HCT116 (cell line): ENCODE measurements at regions not wholly inside any gene's neighbourhood (a gene's known extent, or its start where the extent isn't known, plus 50 kb on each side); places are given as distances from the start of the nearest gene placed in this dataset.

Experiments used
- ATAC-seq: fragments of 200-7000 bp; cut with Tn5 transposase; 2 replicates; pipeline ENCODE4 v1.9.1; 2020; ENCODE audit warnings: mild to moderate bottlenecking, moderate library complexity
- BruUV-seq: library from RNA; stranded (reverse); fragments of 400-500 nt; replicated peaks from 2 replicates; lab custom pipeline; 2021; lab: Mats Ljungman, UMichigan
- CTCF ChIA-PET: fragments of 300-600 bp; sonication (Branson Sonifier 250); formaldehyde crosslinking; loops from one replicate; lab custom pipeline; 2021; ENCODE audit warnings: antibody characterized with exemption; lab: Charles Lee
- POLR2A ChIA-PET: fragments of 300-600, 350-600 bp; sonication (Branson Sonifier 250); formaldehyde crosslinking; loops from one replicate; lab custom pipeline; 2021; ENCODE audit warnings: antibody characterized with exemption; lab: Charles Lee
- RAD21 ChIA-PET, 2 experiments: fragments of 300-600 bp; sonication (Branson Sonifier 250); formaldehyde crosslinking; loops; one replicate each; lab custom pipeline; 2023; ENCODE audit warnings: low total read pairs in 2 of 2; ENCODE audit not compliant: uncharacterized antibody in 2 of 2, unreplicated experiment in 2 of 2, low non-redundant PET in 1 of 2; lab: Charles Lee
- DNase-seq: peaks from one replicate; pipeline ENCODE4 v3.0.0-alpha.2; 2010; ENCODE audit warnings: low read depth, low spot score
- H2AFZ ChIP-seq: fragments of 200-600 bp; shearing (Covaris generic), sonication (generic); 2 replicates; pipeline ENCODE4 v1.6.1; 2017; ENCODE audit warnings: low read depth, mixed run types, mixed read lengths, antibody characterized with exemption, low read length; ENCODE audit not compliant: poor library complexity, severe bottlenecking
- H3K27ac ChIP-seq: 2 replicates; pipeline ENCODE4 v1.5.1; 2012; ENCODE audit warnings: low read depth, low read length
- H3K27me3 ChIP-seq: fragments of 200-600 bp; sonication (generic); 2 replicates; pipeline ENCODE4 v1.6.1; 2016; ENCODE audit warnings: mixed run types, low read length, mixed read lengths; ENCODE audit not compliant: insufficient read depth
- H3K36me3 ChIP-seq, 2 experiments: fragments of 200-500 bp in 1 of 2; fragments of 200-600 bp in 1 of 2; sonication (Bioruptor generic) in 1 of 2; sonication (generic) in 1 of 2; 2 replicates each; pipeline versions ENCODE4 v1.5.1 to v1.6.1; 2014 to 2016; ENCODE audit warnings: low read length in 2 of 2, inconsistent platforms in 1 of 2, mixed read lengths in 1 of 2, mixed run types in 1 of 2; ENCODE audit not compliant: insufficient read depth in 2 of 2, control insufficient read depth in 1 of 2
- H3K4me1 ChIP-seq, 2 experiments: fragments of 200-600 bp in 1 of 2; sonication (generic) in 1 of 2; 2 replicates each; pipeline versions ENCODE4 v1.5.1 to v1.6.1; 2012 to 2017; ENCODE audit warnings: low read length in 2 of 2, inconsistent platforms in 1 of 2, mild to moderate bottlenecking in 1 of 2, mixed read lengths in 1 of 2, mixed run types in 1 of 2, moderate library complexity in 1 of 2; ENCODE audit not compliant: insufficient read depth in 2 of 2, control insufficient read depth in 1 of 2
- H3K4me2 ChIP-seq: fragments of 200-600 bp; sonication (generic); 2 replicates; pipeline ENCODE4 v1.6.1; 2017; ENCODE audit warnings: mixed run types, low read length, mixed read lengths
- H3K4me3 ChIP-seq, 2 experiments: fragments of 200-600 bp in 1 of 2; sonication (generic) in 1 of 2; replicated peaks in 1 of 2; 2 replicates each; pipeline ENCODE4 v1.5.1; 2011 to 2016; ENCODE audit warnings: low read length in 2 of 2, control low read depth in 1 of 2, low read depth in 1 of 2, mild to moderate bottlenecking in 1 of 2, mixed read lengths in 1 of 2, mixed run types in 1 of 2
- H3K79me2 ChIP-seq: fragments of 200-600 bp; sonication (generic); 2 replicates; pipeline ENCODE4 v1.6.1; 2017; ENCODE audit warnings: mild to moderate bottlenecking, mixed run types, low read length, moderate library complexity, mixed read lengths; ENCODE audit not compliant: insufficient read depth
- H3K9ac ChIP-seq: fragments of 200-600 bp; sonication (generic); 2 replicates; pipeline ENCODE4 v1.6.1; 2016; ENCODE audit warnings: low read length, mixed read lengths
- H3K9me2 ChIP-seq: fragments of 200-600 bp; sonication (generic), shearing (Covaris generic); 2 replicates; pipeline ENCODE4 v1.6.1; 2017; ENCODE audit warnings: mixed run types, mild to moderate bottlenecking, moderate library complexity; ENCODE audit not compliant: insufficient read depth
- H3K9me3 ChIP-seq, 2 experiments: fragments of 200-500 bp in 1 of 2; fragments of 200-600 bp in 1 of 2; sonication (Bioruptor generic) in 1 of 2; sonication (generic) in 1 of 2; 2 replicates each; pipeline ENCODE4 v1.6.1; 2014 to 2017; ENCODE audit warnings: low read length in 2 of 2, mixed read lengths in 2 of 2, inconsistent platforms in 1 of 2, low read depth in 1 of 2, mild to moderate bottlenecking in 1 of 2, mixed run types in 1 of 2, moderate library complexity in 1 of 2; ENCODE audit not compliant: control insufficient read depth in 1 of 2, insufficient read depth in 1 of 2
- H4K20me1 ChIP-seq: fragments of 200-600 bp; sonication (generic), shearing (Covaris generic); 2 replicates; pipeline ENCODE4 v1.6.1; 2017; ENCODE audit warnings: mixed run types, mild to moderate bottlenecking, moderate library complexity; ENCODE audit not compliant: insufficient read depth
- CEBPB ChIP-seq: IDR thresholded peaks from 2 replicates; pipeline ENCODE4 v1.6.1; 2012; ENCODE audit warnings: low read depth
- EGR1 ChIP-seq: IDR thresholded peaks from 2 replicates; pipeline ENCODE4 v1.6.1; 2012; ENCODE audit warnings: low read depth
- EZH2phosphoT487 ChIP-seq: fragments of 200-600 bp; IDR thresholded peaks from 2 replicates; pipeline ENCODE4 v1.6.1; 2018; ENCODE audit warnings: antibody characterized with exemption, borderline replicate concordance
- JUND ChIP-seq: IDR thresholded peaks from 2 replicates; pipeline ENCODE4 v1.6.1; 2012
- MAX ChIP-seq: IDR thresholded peaks from 2 replicates; pipeline ENCODE4 v1.6.1; 2012
- POLR2A ChIP-seq: IDR thresholded peaks from 2 replicates; pipeline ENCODE4 v1.7.0; 2011; ENCODE audit warnings: borderline replicate concordance; ENCODE audit not compliant: insufficient read depth, insufficient read length; ENCODE audit errors: extremely low read depth
- POLR2AphosphoS5 ChIP-seq: IDR thresholded peaks from 2 replicates; pipeline ENCODE4 v1.6.1; 2011; ENCODE audit warnings: mild to moderate bottlenecking, low read depth, low read length, moderate library complexity
- REST ChIP-seq: IDR thresholded peaks from 2 replicates; pipeline ENCODE4 v1.6.1; 2012; ENCODE audit warnings: low read depth
- SIN3A ChIP-seq: IDR thresholded peaks from 2 replicates; pipeline ENCODE4 v1.6.1; 2012; ENCODE audit warnings: low read depth
- SRF ChIP-seq: IDR thresholded peaks from 2 replicates; pipeline ENCODE4 v1.6.1; 2012; ENCODE audit warnings: low read depth
- TCF7L2 ChIP-seq: IDR thresholded peaks from 2 replicates; pipeline ENCODE4 v1.7.0; 2011; ENCODE audit warnings: borderline replicate concordance, inconsistent platforms; ENCODE audit not compliant: insufficient read depth, insufficient read length; ENCODE audit errors: extremely low read depth
- ZBTB33 ChIP-seq: IDR thresholded peaks from 2 replicates; pipeline ENCODE4 v1.6.1; 2011; ENCODE audit warnings: mild to moderate bottlenecking, low read length, moderate library complexity; ENCODE audit not compliant: insufficient replicate concordance; ENCODE audit errors: extremely low read depth
- ZNF274 ChIP-seq: fragments of 200-500 bp; sonication (Bioruptor generic); IDR thresholded peaks from 2 replicates; pipeline ENCODE4 v1.6.1; 2014; ENCODE audit warnings: mild to moderate bottlenecking, low read depth, low read length, inconsistent platforms
- intact Hi-C: fragments of 100-400 bp; cut with micrococcal nuclease; formaldehyde crosslinking; loops from 2 replicates; pipeline ENCODE4 v1.10.0; 2022
- TF ChIP-seq, protein P1 (sequence below), 3 experiments: fragments of 200-600 bp in 1 of 3; sonication (generic) in 1 of 3; IDR thresholded peaks in 2 of 3; conservative IDR thresholded peaks in 1 of 3; 2 replicates each; pipeline ENCODE4 v1.5.1; 2012 to 2017; ENCODE audit warnings: low read depth in 2 of 3, low read length in 2 of 3, antibody characterized with exemption in 1 of 3, borderline replicate concordance in 1 of 3, control low read depth in 1 of 3, mild to moderate bottlenecking in 1 of 3, mixed read lengths in 1 of 3, mixed run types in 1 of 3, moderate library complexity in 1 of 3; ENCODE audit not compliant: insufficient read depth in 1 of 3

DNA sequence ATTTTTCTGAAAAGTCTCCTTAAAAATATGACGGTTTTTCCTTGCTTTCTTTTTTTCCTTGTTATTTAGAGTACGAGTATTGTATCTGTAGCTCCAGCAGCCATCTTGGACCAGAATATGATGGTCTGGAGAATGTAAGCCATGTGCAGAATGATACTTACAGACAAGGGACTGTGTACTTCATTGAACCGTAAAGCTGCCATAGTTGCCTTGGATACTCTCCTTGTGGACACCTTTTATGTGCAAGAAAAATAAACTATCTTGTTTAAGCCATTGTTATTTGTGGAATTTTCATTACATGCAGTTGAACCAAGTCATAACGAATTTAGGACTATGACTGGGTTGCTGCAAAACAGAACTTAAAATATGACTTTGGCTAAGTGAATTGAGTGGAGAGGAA lies 485.8 kb upstream of the CITED2 start:
- no peaks in the 10 kb centered on the region for H3K4me1 ChIP-seq
- intact Hi-C loops: no loop called here
- POLR2A ChIA-PET: no interaction called here
- no peaks in the 10 kb centered on the region for H4K20me1 ChIP-seq
- H3K4me2 ChIP-seq: no peak overlapping the region
- H3K36me3 ChIP-seq: no peaks in the 10 kb centered on the region
- CTCF ChIA-PET: no interaction called here
- H3K9me2 ChIP-seq: no peaks in the 10 kb centered on the region
- H3K4me3 ChIP-seq: no peak overlapping the region
- no TSS peak for BruUV-seq
- no peaks in the 10 kb centered on the region for H3K79me2 ChIP-seq
- H2AFZ ChIP-seq: no peak overlapping the region
- TF ChIP-seq REST: no peak
- TF ChIP-seq, protein P1, sequence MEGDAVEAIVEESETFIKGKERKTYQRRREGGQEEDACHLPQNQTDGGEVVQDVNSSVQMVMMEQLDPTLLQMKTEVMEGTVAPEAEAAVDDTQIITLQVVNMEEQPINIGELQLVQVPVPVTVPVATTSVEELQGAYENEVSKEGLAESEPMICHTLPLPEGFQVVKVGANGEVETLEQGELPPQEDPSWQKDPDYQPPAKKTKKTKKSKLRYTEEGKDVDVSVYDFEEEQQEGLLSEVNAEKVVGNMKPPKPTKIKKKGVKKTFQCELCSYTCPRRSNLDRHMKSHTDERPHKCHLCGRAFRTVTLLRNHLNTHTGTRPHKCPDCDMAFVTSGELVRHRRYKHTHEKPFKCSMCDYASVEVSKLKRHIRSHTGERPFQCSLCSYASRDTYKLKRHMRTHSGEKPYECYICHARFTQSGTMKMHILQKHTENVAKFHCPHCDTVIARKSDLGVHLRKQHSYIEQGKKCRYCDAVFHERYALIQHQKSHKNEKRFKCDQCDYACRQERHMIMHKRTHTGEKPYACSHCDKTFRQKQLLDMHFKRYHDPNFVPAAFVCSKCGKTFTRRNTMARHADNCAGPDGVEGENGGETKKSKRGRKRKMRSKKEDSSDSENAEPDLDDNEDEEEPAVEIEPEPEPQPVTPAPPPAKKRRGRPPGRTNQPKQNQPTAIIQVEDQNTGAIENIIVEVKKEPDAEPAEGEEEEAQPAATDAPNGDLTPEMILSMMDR (IDR thresholded peaks at IDR 0.05 in 2 of 3, conservative IDR thresholded peaks at IDR 0.05 in 1 of 3; ENCODE audit: borderline replicate concordance in 1 of 3, insufficient read depth in 1 of 3, low read depth in 2 of 3, low read length in 2 of 3): no peak
- no peak for TF ChIP-seq ZBTB33
- no peak for TF ChIP-seq SIN3A
- no peak for TF ChIP-seq SRF
- no peak for TF ChIP-seq EZH2phosphoT487
- no peak for TF ChIP-seq JUND
- no peak for TF ChIP-seq EGR1
- TF ChIP-seq POLR2A: no peak
- TF ChIP-seq MAX: no peak
- no peak for TF ChIP-seq POLR2AphosphoS5
- TF ChIP-seq ZNF274: no peak
- no peak for TF ChIP-seq TCF7L2
- no peak for TF ChIP-seq CEBPB
- H3K9ac ChIP-seq: no peak overlapping the region
- no peaks in the 10 kb centered on the region for H3K9me3 ChIP-seq
- DNase-seq (no peak), ATAC-seq (no peak)
- RAD21 ChIA-PET: no interaction called here
- no peaks in the 10 kb centered on the region for H3K27me3 ChIP-seq
- H3K27ac ChIP-seq: no peak overlapping the region
